Glomerular endothelial cell (primary cell): ENCODE measurements at regions not wholly inside any gene's neighbourhood (a gene's known extent, or its start where the extent isn't known, plus 50 kb on each side); places are given as distances from the start of the nearest gene placed in this dataset.

Source experiments
- DNase-seq: peaks from one replicate; pipeline ENCODE4 v3.0.0-alpha.2; 2011; ENCODE audit warnings: low read depth, low spot score; ENCODE audit errors: extremely low read depth

DNA sequence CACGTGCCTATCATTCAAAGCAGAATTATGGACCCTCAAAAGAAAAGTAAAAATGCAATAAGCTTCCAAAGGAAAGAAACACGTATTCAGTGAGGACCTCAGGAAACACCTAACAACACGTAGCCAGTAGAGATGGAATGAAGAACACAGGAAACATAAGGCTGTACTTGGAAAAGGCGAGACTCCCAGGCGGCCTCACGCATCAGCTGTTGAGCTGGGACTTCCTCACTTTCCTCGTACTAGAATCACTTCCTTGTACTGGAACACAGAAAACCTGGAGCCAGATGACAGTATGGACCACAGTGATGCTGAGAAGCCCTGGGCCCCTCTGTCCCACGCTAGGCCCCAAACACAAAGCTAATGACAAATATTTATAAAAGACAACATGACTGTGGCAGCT, 94.4 kb upstream of the BACE2 start:
- no peak for DNase-seq

DNA sequence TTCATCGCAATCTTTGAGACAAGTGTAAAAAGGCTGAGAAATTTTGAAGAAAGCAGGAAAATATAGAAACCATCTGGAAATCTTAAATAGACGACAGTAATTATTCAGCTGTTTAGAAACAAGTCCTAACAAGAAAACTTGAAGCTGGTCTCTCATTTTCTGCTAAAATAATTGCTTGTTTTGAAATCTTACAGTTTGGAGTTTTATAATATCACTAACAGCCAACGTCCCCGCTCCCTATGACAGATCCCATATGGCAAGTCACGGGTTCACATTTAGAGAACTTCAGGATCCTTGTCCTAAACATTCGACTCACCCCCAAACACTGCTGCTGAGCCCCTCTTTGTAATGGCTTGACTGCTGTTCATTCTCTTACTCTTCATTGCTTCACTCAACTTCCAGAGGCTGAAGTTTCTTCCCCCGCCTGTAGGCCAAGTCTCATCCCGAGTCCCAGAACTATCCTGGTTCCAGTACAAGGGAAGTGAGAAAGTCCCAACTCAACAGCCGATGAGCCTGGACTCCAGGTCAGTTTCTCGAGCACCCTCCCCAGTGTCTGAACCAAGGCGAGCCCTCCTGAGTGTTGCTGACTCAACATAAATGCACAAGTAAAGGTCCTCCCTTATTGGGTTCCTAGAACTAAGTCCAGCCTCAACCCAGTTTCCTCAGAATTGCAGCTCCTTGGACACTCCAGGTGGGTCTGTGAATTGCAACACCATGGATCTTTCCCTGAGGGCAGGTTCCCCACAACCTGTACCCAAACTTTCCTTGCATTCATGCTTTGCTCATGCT, 93.4 kb upstream of the BACE2 start:
- DNase-seq: no peak

DNA sequence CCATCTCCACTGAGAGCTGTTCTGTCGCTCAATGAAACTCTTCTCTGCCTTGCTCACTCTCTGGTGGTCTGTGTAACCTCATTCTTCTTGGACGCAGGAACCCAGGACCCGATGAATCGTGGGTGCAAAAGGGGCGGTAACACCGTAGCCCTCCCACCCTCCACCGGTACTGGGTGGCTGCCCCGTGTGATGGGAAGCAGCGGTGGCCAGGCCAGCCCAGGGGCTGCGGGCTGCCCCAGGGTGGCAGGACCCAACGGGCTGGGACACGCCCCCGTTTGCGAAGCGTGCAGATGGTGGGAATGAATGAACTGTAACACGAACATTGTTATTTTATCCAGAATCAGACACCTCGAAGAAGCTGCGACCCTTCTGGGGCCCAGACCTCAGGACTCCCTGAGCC, 92.3 kb upstream of the BACE2 start:
- no peak for DNase-seq

DNA sequence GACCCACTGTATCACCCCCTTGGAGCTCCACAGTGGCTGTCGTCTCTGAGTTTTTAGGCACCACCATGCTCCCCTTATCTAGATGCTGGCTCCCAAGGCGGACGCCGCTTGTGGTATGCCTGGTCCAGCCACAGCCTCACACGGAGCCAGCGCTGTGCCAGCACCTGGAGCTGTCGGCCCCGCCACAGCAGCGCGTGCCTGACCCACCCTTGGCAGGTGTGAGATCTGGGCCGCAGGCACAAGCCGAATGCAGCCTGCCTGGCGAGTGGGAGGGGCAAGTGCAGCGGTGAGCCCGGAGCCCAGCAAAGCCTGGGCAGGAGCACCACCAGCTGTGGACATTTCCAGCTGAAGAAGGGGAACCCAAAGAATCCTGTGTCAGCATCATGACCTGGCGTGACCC, 91.9 kb upstream of the BACE2 start:
- DNase-seq: no peak

DNA sequence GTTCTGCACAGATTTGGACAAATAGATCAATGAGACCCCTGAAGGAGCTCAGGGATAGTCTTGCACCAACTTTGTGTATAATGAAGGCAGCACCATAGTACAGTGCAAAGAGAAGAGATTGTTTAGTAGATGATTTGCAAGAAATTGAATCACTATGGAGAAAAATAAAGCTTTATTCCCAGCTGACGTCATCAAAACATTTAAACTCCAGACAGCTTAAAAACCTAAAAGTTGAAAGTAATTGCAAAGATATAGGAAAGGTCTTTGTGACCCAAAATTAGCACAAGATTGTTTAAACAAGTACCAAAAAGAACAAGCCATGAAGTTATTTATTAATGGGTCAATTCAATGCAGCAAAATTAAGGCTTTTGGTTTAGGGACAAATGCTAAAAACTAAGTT, 88.8 kb upstream of the BACE2 start:
- no peak for DNase-seq

DNA sequence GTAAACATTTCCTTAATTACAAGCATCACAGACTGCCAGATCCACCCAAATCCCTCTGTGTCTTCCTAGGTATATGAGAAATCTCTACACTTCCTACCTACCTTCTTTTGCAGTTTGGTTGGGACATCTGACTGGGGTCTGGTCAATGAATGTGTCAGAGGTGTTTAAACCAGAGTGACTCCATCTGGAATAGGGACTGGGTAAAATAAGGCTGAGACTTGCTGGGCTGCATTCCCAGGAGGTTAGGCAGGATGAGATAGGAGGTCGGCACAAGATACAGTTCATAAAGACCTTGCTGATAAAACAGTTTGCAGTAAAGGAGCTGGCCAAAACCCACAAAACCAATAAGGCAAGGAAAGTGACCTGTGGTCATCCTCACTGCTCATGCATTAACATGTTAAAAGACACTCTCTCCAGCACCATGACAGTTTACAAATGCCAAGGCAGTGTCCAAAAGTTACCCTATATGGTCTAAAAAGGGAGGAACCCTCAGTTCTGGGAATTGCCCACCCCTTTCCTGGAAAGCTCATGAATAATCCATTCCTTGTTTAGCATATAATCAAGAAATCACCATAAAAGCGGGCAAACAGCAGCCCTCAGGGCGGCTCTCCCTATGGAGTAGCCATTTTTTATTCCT, 87.4 kb upstream of the BACE2 start:
- DNase-seq: no peak

DNA sequence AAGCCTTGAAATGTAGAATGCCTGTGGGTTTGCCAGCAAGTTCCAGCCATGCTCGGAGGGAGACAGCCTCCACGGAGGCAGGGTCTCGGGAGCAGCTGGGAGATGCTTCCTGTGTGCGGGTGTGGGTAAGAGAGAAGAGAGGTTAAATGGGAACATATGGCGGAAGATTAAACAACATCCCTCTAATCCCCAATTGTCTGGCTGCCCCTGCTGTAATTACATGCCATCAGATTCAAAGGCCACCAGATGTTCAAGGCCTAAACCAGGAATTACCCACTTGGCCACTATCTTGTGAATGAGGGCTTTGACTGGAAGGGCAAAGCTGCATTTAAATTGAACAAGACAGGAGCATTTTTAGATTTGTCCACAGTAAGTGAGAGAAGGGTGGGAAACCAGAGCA, 81.4 kb upstream of the BACE2 start:
- no peak for DNase-seq

DNA sequence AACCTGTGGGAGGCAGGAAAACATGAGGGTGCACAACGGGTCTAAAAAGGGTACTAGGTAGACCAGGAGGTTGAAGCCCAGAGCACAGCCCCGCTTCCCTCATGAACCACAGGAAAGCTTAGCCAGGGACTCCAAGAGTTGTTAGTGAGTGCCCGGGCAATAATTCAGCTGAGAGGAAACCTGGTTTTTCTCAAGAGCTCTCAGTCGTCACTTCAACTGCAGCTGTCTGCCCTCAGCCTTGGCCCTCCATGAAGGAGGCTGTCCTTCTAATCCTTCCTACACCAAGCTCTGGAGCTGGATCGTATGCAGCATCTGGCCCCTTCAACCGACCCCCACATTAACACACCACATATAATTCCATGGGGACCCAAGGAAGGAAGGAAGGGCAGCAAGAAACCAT, 77.0 kb upstream of the BACE2 start:
- no peak for DNase-seq

DNA sequence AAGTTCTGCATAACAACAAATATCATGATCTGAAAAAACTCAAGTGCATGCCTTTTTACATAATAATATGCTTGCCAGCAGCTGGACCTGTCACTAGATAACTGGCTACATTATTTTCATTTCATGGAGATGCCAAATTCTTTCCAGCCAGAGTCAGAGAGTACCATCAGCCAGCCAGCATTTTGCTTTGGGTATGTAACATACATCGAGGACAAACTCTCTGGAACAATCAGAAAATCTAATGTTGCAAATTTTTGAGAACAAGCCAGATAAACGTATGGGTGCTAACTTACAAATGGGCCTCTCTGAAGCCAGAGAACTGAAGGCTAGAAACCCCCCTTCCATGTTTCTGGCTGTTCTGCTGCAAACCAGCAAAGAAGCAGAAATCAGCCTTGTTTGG, 76.3 kb upstream of the BACE2 start:
- DNase-seq: no peak

DNA sequence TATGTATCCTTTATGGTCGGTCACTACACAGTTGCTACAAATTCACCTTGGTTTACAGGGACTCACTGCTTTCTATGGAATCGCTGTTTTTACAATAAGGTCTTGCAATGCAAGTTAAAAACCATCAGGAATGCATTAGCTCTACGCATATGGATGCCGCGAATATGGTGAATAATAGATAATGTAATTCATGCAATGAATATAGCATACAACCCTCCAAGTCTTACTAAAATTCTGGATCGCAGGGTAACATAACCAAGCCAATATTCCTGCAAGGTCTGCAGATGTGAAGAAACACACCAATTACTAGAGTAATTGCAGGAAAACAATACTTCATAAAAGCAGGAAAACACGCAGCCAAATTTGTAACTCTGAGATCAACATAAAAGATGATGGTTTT, 75.6 kb upstream of the BACE2 start:
- no peak for DNase-seq

DNA sequence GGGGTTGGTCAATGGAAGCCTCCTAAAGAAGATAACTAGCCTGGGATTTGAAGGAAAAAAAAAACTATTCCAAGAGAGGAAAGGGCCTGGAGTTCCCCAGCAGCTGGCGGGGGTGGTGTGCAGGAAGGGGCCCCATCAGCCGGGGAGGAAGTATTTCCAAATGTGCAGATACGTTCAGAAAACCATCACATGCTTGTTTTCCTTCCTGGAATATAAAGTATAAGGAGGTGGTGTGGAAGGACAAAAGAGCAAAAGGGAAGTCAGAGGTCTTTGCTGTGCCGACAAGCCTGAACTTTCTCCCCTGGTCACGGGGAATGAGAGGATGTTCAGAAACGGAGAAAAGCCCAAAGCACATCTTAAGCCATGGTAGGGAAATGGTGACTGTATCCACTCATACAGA, 72.0 kb upstream of the BACE2 start:
- DNase-seq: no peak

DNA sequence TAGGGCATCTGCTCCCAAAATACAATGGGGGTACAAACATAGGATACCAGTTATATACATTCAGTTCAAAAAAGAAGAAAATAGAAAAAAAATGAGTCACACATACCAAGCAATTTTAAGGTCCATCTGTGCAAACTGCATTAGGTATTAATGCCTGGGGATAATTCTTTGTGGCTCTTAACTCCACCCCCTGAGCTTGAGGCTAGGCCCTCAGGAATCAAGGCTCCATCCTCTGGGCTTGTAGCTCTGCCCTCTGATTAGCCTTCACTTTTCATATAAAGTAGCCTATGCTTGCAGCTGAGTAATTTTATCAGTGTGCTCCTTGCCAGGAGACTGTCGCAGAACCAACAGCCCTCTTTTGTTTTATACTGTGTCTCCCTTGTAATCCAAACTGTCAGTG, 69.9 kb upstream of the BACE2 start:
- DNase-seq: no peak

DNA sequence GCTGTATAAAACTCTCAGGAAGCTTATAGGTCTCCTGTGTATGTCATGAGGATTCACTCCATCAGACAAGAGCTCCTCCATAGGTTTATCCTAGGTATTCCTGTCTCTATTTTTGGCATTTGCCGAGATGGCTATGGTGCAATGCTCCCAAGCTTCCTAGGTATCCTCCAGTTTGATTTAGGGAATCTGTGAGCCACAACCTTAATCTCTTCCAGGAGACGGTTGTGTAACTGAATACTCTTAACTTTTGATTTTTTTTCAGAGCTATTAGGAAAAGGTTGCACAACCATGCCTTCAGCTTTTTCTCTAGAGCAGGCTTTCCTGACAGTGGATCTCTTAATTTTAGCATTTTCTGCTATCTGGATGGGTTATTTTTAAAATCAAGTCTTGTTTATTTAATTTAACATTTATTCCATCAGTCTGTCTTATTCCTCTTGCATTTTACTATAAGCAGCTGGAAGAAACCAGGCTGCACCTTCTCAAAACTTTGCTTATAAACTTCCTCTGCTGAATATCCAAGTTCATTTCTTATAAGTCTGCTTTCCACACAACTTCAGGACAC, 69.4 kb upstream of the BACE2 start:
- no peak for DNase-seq

DNA sequence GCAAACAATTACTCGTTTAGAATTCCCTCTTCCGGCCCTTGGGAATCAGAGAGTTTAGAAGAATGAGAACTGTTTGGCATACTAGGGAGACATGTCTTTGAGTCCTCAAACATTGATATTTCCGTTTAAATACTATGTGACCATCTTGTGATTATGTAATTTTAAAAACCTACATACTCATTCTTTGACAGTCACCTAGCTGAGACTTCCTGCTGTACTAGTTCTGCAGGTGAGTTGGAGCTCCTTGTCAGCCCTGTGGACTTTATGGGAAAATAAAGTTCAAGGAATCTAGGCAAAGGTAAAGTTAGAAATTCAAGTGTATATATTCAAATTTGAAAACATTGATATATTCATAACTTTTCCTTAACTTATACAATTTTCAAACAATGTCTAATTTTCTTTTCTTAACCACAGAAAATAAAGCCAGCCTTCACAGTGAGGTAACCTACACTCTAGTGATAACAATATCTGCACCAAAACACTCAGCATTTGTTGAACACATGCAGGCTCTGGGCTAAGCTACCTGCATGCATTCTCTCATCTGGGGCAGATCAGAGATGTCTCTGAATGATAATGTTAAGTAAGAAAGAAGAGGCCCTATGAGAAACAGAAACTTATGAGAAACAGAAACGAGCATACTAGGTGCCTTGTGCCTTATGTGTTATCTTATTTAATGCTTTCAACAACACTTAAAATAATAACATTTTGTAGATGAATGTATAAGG, 67.0 kb upstream of the BACE2 start:
- no peak for DNase-seq

DNA sequence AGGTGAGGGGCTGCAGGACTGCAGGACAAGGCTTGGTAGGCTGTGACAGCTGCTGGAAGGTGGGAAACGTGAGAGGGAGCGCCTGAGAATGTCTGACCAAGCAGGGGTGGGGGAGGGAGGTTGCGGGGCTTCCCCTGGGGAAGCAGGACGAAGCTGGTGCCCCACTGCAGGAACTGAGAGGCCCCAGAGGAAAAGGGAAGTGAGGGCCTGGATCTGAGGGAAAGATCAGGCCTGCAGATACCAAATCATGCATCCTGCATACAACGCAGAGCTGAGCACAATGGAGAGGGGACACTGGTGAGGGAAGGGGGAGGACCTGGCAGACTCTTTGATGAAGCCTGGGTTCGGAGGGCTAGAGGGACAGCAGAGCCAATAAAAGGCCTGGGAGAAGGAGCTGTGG, 65.7 kb upstream of the BACE2 start:
- no peak for DNase-seq

DNA sequence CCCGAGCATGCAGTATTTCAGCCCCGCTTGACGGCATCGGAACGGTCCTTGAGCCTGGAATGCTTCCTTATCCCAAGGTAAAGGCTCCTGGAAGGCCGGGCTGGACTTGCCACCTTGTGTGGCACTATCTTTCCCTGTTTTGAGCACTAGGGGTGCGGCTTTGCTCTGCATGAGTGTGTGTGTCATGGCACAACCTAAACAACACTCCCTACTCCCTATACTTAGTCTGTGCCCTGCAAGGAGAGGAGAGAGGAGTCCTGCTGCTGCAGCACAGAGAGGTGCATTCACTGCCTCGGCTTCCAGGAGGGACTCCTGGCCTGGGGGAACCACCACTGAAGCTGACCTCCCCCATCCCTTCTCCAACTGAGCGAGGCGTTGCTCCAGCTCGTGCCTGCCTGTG, 60.4 kb upstream of the BACE2 start:
- DNase-seq: no peak

DNA sequence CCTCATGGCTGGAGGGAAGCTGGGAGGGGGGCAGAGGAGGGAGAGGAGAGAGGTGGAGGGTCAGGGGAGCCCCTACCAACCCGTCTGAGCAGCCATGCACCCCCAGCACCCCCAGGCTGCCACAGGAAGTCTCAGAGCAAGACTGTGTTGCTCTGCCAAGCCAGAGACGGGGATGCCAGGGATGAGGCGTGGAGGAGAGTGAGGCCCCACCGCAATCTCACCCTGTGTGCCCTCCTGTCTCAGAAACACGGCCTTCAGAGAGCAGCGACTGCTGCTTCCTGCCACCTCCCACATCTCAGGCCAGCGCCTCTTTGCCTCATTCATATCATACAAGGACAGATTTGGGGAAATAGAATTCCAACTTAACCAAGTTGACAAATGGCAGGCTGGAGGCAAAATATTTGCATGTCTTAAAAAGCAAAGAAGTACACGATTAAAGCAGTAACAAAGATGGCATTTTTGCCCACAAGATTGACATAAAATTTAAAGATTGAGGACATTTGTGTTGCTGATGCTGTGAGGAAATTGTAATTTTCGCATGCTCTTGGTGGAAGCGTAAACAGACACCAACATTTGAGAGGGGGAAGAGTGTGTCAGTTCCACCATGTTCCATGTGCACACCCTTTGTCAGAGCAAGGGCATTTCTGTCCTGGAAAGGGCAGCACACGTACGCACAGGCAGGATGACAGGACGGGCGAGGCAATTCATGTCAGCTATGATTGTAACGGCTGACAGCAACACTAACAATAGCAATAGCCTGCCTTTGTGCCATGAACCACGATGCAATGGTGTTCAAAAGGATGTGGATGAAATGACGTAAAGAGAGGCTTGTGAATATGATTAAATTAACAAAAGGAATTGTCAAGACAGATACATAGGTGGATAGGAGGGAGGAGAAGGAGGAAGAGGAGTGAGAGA, 59.0 kb upstream of the BACE2 start:
- DNase-seq: no peak

DNA sequence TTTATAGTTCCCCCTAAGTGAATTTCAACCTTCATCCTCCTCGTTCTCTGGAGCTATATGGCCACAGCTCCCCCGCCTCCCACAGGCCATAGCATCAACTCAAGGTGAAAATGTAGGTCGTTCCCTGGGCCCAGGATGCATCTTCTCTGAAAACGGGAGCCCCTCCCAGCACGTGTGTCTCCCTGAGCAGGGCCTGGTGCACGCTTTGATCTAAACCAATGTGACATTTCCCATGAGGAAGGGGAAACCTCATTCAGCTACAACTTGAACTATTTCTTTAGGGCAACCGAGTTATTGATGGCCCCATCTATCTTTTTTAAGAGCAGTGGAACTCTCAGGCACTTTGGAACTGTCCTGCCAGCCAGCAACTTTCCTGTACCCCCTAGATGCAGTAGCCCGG, 57.8 kb upstream of the BACE2 start:
- DNase-seq: no peak

DNA sequence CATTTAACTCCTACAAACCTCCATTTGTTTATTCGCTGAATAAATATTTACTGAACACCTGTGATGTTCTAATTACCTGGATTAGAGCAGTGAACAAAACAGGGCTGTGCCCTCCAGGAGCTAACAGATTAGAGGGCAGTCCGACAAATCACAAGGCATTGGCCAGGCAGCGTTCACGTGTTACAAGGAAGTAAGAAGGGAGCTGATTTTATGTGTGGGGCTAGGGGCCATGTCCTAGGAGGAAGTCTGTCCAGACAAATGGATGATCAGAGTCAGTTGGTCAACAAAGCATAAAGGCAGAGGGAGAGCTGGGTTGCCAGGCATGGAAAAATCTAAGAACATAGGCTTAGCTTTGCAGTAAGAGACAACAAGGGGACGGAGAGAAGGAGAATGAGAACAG, 57.3 kb upstream of the BACE2 start:
- DNase-seq: no peak

DNA sequence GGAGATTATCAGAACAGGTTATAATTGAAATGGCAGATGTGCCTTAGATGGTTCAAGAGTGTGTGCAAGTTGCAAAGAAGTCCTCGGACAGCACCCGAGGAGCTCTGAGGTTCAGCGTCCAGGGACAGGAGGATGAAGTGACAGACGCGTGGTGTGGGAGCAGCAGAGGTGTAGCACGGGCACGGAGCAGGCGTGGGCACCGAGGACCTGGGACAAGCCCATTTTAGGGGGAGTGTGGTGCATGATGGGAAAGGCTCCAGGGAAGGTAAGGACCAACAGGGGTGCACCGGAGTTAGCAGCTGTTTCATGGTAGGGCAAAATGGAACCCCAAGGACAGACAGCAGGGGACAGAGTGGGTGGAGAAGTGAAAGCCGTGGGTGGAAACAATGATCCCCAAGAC, 56.3 kb upstream of the BACE2 start:
- no peak for DNase-seq
